HepG2 (cell line): ENCODE measurements at regions not wholly inside any gene's neighbourhood (a gene's known extent, or its start where the extent isn't known, plus 50 kb on each side); places are given as distances from the start of the nearest gene placed in this dataset.

Source experiments
- ATAC-seq: fragments of 200-7000 bp; cut with Tn5 transposase; 3 replicates; pipeline ENCODE4 v1.9.1; 2020; ENCODE audit warnings: mild to moderate bottlenecking, moderate library complexity
- BruUV-seq: library from RNA; stranded (reverse); fragments of 400-500 nt; replicated peaks from 2 replicates; lab custom pipeline; 2021; lab: Mats Ljungman, UMichigan
- CTCF ChIA-PET: fragments of 300-600 bp; formaldehyde crosslinking; extraction: SDS; loops from one replicate; lab custom pipeline; 2021; ENCODE audit warnings: low total read pairs, inconsistent platforms, low intra/inter-chr PET ratio; lab: Yijun Ruan, JAX
- POLR2A ChIA-PET: fragments of 350-600 bp; sonication (Branson Sonifier 250); formaldehyde crosslinking; loops from one replicate; lab custom pipeline; 2020; ENCODE audit warnings: antibody characterized with exemption, inconsistent platforms; lab: Yijun Ruan, JAX
- DNase-seq: peaks from one replicate; pipeline ENCODE4 v3.0.0-alpha.2; 2015; ENCODE audit warnings: low spot score
- FAIRE-seq: peaks from 3 replicates; lab custom pipeline; 2011; peaks lifted over from hg19 to GRCh38; lab: Jason Lieb, UNC
- H2AFZ ChIP-seq: one replicate; pipeline ENCODE4 v1.6.1; 2011; ENCODE audit warnings: low read length, inconsistent platforms
- H3K27ac ChIP-seq: fragments of 300-600 bp; 3 replicates; pipeline ENCODE4 v1.8.0; 2011; ENCODE audit warnings: mixed run types, mild to moderate bottlenecking, mixed read lengths, low read length, inconsistent platforms; ENCODE audit not compliant: insufficient read depth; ENCODE audit errors: extremely low read length
- H3K27me3 ChIP-seq, 2 experiments: fragments of 200-600 bp in 1 of 2; 2 replicates in 1 of 2; 3 replicates in 1 of 2; pipeline versions ENCODE4 v1.6.0 to v1.8.0; 2011; ENCODE audit warnings: low read length in 2 of 2, mild to moderate bottlenecking in 2 of 2, moderate library complexity in 2 of 2, inconsistent platforms in 1 of 2; ENCODE audit not compliant: insufficient read depth in 2 of 2, control insufficient read depth in 1 of 2
- H3K36me3 ChIP-seq, 2 experiments: fragments of 200-600 bp in 1 of 2; replicated peaks in 1 of 2; 2 replicates in 1 of 2; 3 replicates in 1 of 2; pipeline versions ENCODE4 v1.5.1 to v1.8.0; 2011; ENCODE audit warnings: low read length in 2 of 2, inconsistent platforms in 1 of 2; ENCODE audit not compliant: insufficient read depth in 2 of 2, control insufficient read depth in 1 of 2
- H3K4me1 ChIP-seq: 2 replicates; pipeline ENCODE4 v1.5.1; 2012; ENCODE audit warnings: low read length, inconsistent platforms; ENCODE audit not compliant: insufficient read depth
- H3K4me2 ChIP-seq: 2 replicates; pipeline ENCODE4 v1.6.0; 2011; ENCODE audit warnings: low read depth, low read length, inconsistent platforms
- H3K4me3 ChIP-seq, 3 experiments: fragments of 200-600 bp in 1 of 3; sonication (generic), shearing (Covaris generic) in 1 of 3; replicated peaks in 1 of 3; 2 replicates each; pipeline ENCODE4 v1.5.1; 2011 to 2016; ENCODE audit warnings: low read length in 3 of 3, inconsistent platforms in 2 of 3, low read depth in 2 of 3, mild to moderate bottlenecking in 2 of 3, control low read depth in 1 of 3, mixed read lengths in 1 of 3; ENCODE audit not compliant: insufficient read depth in 1 of 3
- H3K79me2 ChIP-seq: one replicate; pipeline ENCODE4 v1.6.1; 2011; ENCODE audit warnings: low read length, inconsistent platforms; ENCODE audit not compliant: insufficient read depth
- H3K9ac ChIP-seq: 2 replicates; pipeline ENCODE4 v1.6.0; 2011; ENCODE audit warnings: mild to moderate bottlenecking, low read depth, low read length, inconsistent platforms; ENCODE audit not compliant: insufficient read depth
- H3K9me3 ChIP-seq: 2 replicates; pipeline ENCODE4 v1.5.1; 2012; ENCODE audit warnings: mild to moderate bottlenecking, low read length
- H4K20me1 ChIP-seq: 2 replicates; pipeline ENCODE4 v1.6.0; 2011; ENCODE audit warnings: inconsistent platforms, mild to moderate bottlenecking, low read length, moderate library complexity; ENCODE audit not compliant: insufficient read depth
- CERS6 ChIP-seq: sonication (generic); formaldehyde crosslinking; IDR thresholded peaks from 2 replicates; pipeline ENCODE4 v1.5.0; 2020; ENCODE audit warnings: missing genetic modification reagents
- E2F1 ChIP-seq: sonication (generic); formaldehyde crosslinking; IDR thresholded peaks from 2 replicates; pipeline ENCODE4 v1.5.0; 2020; ENCODE audit warnings: missing genetic modification reagents
- PRMT3 ChIP-seq: sonication (generic); formaldehyde crosslinking; IDR thresholded peaks from 2 replicates; pipeline ENCODE4 v1.8.1; 2022; ENCODE audit warnings: low read depth, mild to moderate bottlenecking, moderate library complexity, missing genetic modification reagents, borderline replicate concordance
- REL ChIP-seq: sonication (generic); formaldehyde crosslinking; conservative IDR thresholded peaks from 2 replicates; pipeline ENCODE4 v1.8.0; 2022; ENCODE audit warnings: mild to moderate bottlenecking, missing genetic modification reagents, moderate library complexity
- RFXAP ChIP-seq: sonication (generic); formaldehyde crosslinking; IDR thresholded peaks from 2 replicates; pipeline ENCODE4 v1.4.0; 2020; ENCODE audit warnings: missing genetic modification reagents, borderline replicate concordance
- SMAD1 ChIP-seq: sonication (generic); formaldehyde crosslinking; IDR thresholded peaks from 2 replicates; pipeline ENCODE4 v1.4.0; 2020; ENCODE audit warnings: missing genetic modification reagents, low read depth, mild to moderate bottlenecking, borderline replicate concordance
- SNAPC4 ChIP-seq: sonication (generic); formaldehyde crosslinking; IDR thresholded peaks from 2 replicates; pipeline ENCODE4 v1.4.0; 2020; ENCODE audit warnings: mild to moderate bottlenecking, missing genetic modification reagents
- SNAPC5 ChIP-seq: sonication (generic); formaldehyde crosslinking; IDR thresholded peaks from 2 replicates; pipeline ENCODE4 v1.8.1; 2023; ENCODE audit warnings: mild to moderate bottlenecking, missing genetic modification reagents, borderline replicate concordance
- TBP ChIP-seq: sonication (generic); formaldehyde crosslinking; IDR thresholded peaks from 2 replicates; pipeline ENCODE4 v1.5.0; 2020; ENCODE audit warnings: missing genetic modification reagents
- ZNF432 ChIP-seq: sonication (generic); formaldehyde crosslinking; IDR thresholded peaks from 2 replicates; pipeline ENCODE4 v1.5.0; 2020; ENCODE audit warnings: missing genetic modification reagents, mild to moderate bottlenecking, borderline replicate concordance
- ZNF549 ChIP-seq: sonication (generic); formaldehyde crosslinking; IDR thresholded peaks from 2 replicates; pipeline ENCODE4 v1.5.0; 2020; ENCODE audit warnings: missing genetic modification reagents
- ZNF670 ChIP-seq: sonication (generic); formaldehyde crosslinking; IDR thresholded peaks from 2 replicates; pipeline ENCODE4 v1.8.0; 2022; ENCODE audit warnings: mild to moderate bottlenecking, missing genetic modification reagents, borderline replicate concordance
- WGBS: methylation state at CpG from one replicate; pipeline ENCODE4 v1.1.6; 2017; ENCODE audit warnings: low lambda C conversion rate; 5-methylcytosine and 5-hydroxymethylcytosine counted together
- in situ Hi-C: cut with HindIII; loops from 2 replicates; pipeline ENCODE4 v1.10.0; 2017; ENCODE audit warnings: low pct_unique_long_range_greater_than_20kb; ENCODE audit not compliant: extremely low pct_ligation_motif_present
- intact Hi-C: fragments of 100-400 bp; cut with micrococcal nuclease; formaldehyde crosslinking; loops from one replicate; pipeline ENCODE4 v1.10.0; 2022; ENCODE audit not compliant: unreplicated experiment

GRCh38 chr1:69244211-69244610 lies 323.5 kb upstream of the LRRC7 start:
- Histone ChIP-seq H3K36me3 (no peaks in the 10 kb centered on the region), H3K27me3 (no peaks in the 10 kb centered on the region), H4K20me1 (no peaks in the 10 kb centered on the region), H3K4me2 (no peak overlapping the region), H2AFZ (no peak overlapping the region), H3K9ac (no peak overlapping the region), H3K4me1 (no peaks in the 10 kb centered on the region), H3K79me2 (no peaks in the 10 kb centered on the region), H3K9me3 (peaks cover 52% of the 10 kb centered on the region), H3K27ac (no peak overlapping the region), H3K4me3 (no peak overlapping the region)
- TF ChIP-seq E2F1 (CRISPR knock-in tag) (no peak), ZNF670 (CRISPR knock-in tag) (no peak), CERS6 (CRISPR knock-in tag) (no peak)
- DNase-seq (no peak), ATAC-seq (no peak), FAIRE-seq (no peak)
- ChIA-PET POLR2A (no interaction called here), CTCF (no interaction called here)
- intact Hi-C loops (no loop called here), in situ Hi-C loops (no loop called here)
- WGBS: 0% methylated on average over 1 of the region's 1 CpG
- no TSS peak for BruUV-seq

- ATAC-seq (no peak), FAIRE-seq (no peak), DNase-seq (no peak)
- WGBS: 8% methylated on average over 1 of the region's 1 CpG
- no peak overlapping the region for H3K27ac ChIP-seq
- no peak overlapping the region for H3K9ac ChIP-seq
- no peak overlapping the region for H3K4me2 ChIP-seq
- H3K4me3 ChIP-seq: no peak overlapping the region
- no peak overlapping the region for H2AFZ ChIP-seq
- POLR2A ChIA-PET: no interaction called here
- no peaks in the 10 kb centered on the region for H3K36me3 ChIP-seq
- H3K27me3 ChIP-seq: no peaks in the 10 kb centered on the region
- in situ Hi-C loops: no loop called here
- peaks cover 59% of the 10 kb centered on the region for H3K9me3 ChIP-seq
- no peaks in the 10 kb centered on the region for H4K20me1 ChIP-seq
- intact Hi-C loops: no loop called here
- H3K79me2 ChIP-seq: no peaks in the 10 kb centered on the region
- no TSS peak for BruUV-seq
- H3K4me1 ChIP-seq: no peaks in the 10 kb centered on the region
- CTCF ChIA-PET: no interaction called here
- TF ChIP-seq TBP (no peak), ZNF432 (no peak), RFXAP (CRISPR knock-in tag) (no peak), SMAD1 (CRISPR knock-in tag) (no peak), SNAPC4 (CRISPR knock-in tag) (no peak), ZNF549 (no peak), SNAPC5 (CRISPR knock-in tag) (no peak), PRMT3 (CRISPR knock-in tag) (no peak), REL (no peak)
Observed at GRCh38 chr1:69246109-69246508, 321.6 kb upstream of the LRRC7 start.
